SK-N-MC (cell line): ENCODE measurements at regions not wholly inside any gene's neighbourhood (a gene's known extent, or its start where the extent isn't known, plus 50 kb on each side); places are given as distances from the start of the nearest gene placed in this dataset.
"Not testable (repeated sequence)": the region's sequence is repeated elsewhere in the genome, so short reads cannot be mapped to it uniquely, and the experiment has no call there.

Experiments
- EZH2 ChIP-seq: fragments of 200-600 bp; sonication (generic); IDR thresholded peaks from one replicate; pipeline ENCODE4 v1.6.1; 2017; ENCODE audit warnings: antibody characterized with exemption
- POLR2AphosphoS5 ChIP-seq: IDR thresholded peaks from 2 replicates; pipeline ENCODE4 v1.6.1; 2012; ENCODE audit warnings: mild to moderate bottlenecking, low read depth, low read length, borderline replicate concordance

DNA sequence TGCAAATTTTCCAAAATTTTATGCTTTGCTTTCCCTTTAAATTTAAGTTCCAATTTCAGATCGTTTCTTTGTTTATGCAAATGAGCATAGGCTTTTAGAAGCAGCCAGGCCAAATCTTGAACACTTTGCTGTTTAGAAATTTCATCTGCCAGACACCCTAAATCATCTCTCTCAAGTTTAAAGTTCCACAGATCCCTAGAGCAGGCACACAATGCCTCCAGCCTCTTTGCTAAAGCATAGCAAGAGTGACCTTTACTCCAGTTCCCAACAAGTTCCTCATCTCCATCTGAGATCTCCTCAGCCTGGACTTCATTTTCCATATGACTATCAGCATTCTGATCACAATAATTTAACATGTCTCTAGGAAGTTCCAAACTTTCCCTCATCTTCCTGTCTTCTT lies 254.5 kb downstream of the DLL1 start:
- not testable (repeated sequence) for TF ChIP-seq EZH2, POLR2AphosphoS5
